Stimulated activated naive CD4-positive, alpha-beta T cell treated with Interleukin-2 at 50 U/mL for 16 hours (primary cell): ENCODE measurements at regions not wholly inside any gene's neighbourhood (a gene's known extent, or its start where the extent isn't known, plus 50 kb on each side); places are given as distances from the start of the nearest gene placed in this dataset.

Source experiments
- DNase-seq: peaks from one replicate; lab custom pipeline; 2025; lab: John Stamatoyannopoulos, UW

DNA sequence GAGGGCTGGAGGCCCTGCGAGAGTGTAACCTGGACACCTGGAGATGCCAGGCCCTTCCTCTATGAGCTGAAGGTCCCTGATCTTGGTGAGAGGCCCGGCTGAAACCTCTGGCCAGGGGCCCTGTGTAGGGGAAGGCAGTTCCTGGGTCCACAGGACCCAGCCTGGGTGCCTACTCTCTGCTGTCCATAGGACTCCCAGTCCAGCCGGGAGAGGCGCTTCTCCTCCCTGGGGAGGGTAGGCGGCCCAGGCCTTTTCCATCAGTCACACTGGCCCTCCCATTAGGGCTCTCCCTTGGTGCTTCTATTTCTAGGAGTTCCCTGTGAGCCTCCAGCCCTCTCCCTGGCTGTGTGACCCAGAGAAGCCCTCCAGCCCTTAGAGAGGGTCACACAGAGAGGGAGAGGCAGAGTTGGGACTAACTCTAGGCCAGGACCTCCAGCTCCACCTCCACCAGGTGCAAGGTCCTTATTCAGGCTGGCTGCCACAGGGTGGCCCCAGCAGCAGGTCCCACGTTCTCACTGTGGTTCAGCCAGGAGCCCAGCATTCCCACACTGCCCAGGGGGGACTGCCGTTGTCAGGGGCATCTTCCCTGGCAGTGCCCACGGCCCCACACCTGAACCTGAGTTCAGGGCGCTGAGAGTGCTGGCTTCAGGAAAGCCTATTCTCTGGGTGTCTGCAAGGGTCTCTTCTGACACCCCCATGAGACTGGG is 146.8 kb downstream of the SMAD6 start:
- no peak for DNase-seq

DNA sequence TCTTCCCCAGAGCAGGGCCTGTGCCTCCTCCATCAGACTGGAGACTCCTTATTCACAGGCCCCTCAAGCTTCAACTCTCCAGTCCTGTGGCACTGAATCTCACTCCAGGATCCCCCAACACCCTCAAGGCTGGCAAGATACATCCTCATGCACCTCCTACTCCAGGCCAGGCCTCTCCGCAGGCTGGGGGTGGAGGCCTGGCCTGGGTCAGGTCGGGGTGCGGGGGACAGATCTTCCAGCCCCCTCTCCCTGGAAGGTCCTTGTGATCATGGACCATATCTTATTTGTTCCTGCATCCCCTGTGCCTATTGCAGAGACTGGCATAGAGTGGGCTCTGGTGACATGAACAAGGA is 147.3 kb downstream of the SMAD6 start:
- no peak for DNase-seq

DNA sequence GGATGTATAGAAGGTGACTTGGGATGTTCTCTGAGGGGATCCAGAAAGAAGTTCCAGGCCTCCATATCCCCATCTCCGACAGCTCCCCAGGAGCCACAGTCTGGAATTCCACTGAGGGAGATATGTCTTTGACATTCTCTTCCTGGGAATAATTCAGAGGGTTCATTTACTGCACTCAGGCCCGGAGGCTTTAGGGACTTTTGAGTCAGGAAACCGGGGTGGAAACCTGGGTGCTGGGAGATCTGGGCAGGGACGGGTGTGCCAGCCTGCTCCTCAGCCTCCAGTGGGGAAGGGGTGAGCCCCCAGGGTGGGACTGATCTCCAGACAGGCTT is 147.7 kb downstream of the SMAD6 start:
- DNase-seq = no peak

DNA sequence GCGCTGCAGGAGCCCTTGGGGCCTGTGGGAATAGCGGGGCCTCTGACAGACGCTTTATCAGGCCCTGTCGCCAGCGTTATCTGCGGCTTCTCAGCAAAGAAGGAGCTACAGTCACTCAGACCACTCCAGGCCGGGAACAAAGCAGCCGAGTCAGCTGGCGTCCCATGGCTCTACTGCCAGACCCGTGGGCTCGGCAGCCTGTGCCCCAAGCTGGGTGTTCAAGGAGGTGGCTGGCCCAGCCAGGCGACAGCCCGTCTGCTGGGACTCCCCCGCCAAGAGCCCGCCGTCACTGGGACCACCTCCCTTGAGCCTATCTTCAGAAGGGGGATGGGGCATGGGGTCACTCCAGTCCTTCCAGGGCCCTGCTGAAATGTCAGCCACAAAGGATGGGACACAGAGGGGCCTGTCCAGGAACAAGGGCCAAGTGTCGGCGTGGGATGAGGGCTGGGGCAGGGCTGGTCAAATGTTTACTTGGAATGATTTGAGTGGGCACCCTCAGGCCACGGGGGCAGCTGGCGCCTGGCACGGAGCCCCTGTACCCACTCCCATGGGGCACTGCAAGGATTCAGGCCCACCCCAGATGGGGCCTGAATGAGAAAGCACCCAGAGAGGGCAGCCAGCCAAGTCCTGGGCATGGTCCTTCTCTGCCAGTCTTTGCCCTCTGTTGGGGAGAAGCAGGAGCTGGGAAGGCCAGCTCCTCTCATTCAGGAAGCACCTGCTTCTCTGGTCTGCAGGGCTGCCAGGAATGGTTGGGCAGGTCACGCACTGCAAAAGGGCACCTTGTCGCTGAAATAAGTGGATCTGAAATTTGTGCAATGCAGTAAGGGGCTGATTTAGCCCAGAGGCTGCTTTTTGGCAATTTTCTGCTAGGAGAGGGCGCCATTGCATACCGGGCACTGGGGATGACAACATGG is 148.3 kb downstream of the SMAD6 start:
- no peak for DNase-seq

DNA sequence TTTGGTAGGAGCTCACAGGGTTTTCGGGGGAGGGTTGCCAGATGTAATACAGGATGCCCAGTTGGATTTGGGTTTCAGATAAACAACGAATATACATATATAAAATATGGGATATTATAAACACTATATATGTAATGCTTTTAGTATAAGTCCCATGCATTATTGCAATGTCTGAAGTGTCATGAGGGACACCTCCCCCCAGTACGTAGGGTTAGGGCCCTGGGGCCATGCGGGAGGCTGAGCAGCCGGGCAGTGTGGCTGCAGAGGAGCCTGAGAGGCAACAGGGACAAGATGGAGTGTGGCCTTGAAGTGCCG is 148.9 kb downstream of the SMAD6 start:
- no peak for DNase-seq

DNA sequence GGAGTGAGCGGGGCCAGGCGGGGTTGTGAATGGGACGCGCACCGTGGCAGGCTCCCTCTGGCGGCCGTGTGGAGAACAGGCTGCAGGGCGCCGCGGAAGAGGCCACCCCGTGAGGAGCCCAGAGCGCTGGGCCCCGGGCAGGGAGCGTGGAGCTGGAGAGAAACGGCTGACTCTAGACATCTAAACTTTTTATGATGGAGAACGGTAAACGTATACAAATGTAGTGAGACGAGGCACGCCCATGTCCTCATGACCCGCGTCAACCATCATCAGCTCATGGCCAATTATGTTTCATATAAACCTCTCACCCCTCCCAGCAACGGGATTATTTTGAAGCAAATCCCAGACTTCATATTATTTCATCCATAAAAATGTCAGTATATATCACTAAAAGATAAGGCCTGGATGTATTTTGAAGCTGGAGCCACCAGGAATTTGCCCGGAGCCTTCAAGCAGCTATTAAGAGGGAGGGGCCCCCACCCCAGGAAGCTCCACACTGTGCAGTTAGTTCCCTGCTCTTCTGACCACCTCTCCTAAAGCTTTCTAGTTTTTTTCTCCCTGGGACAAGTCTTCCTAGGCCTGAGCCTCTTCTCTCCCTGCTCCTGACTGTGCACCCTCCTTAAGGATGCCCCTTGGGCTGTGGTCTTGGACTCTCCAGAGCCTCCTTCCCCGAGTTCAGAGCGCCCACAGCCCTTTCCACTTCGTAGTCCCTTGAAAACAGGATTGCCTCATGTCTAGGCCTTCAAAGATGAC is 149.5 kb downstream of the SMAD6 start:
- peak; percentile 62 for DNase-seq

DNA sequence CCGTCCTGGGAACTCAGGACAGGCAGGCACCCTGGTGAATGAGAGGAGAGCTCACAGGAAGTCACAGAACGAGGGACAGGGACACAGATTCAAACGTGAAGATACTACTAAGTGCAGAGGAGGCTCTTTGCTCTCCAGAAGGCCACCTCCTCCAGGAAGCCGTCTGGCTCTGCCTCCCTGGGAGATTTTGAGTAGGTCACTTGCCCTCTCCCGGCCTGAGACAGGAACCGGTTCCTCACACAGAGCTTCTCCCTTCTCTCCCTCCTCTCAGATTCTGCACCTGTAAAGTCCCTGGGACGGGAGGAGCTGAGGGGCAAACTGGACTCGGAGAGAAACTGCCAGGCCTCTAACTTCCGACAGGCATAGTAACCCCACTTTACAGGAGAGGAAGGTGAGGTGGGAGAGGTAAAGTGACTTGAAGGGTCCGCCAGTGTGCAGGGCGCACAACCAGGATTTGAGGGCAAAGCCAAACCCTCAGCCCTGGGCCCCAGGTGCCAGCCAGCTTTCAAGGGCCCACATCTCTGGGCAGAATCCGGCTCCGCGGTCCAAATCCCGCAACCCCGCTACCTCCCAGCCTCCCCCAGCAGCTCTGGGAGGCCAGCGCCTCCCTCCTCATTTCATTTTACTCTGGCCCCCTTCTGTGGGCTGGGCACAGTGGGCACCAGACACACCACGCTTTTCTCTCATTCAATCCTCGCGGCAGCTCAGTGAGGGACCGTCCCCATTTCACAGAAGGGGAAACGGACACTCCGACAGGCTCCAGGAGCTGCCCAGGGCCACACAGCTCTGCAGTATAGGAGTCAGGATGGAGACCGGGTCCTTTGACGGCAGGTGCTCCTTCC is 150.2 kb downstream of the SMAD6 start:
- DNase-seq = no peak

DNA sequence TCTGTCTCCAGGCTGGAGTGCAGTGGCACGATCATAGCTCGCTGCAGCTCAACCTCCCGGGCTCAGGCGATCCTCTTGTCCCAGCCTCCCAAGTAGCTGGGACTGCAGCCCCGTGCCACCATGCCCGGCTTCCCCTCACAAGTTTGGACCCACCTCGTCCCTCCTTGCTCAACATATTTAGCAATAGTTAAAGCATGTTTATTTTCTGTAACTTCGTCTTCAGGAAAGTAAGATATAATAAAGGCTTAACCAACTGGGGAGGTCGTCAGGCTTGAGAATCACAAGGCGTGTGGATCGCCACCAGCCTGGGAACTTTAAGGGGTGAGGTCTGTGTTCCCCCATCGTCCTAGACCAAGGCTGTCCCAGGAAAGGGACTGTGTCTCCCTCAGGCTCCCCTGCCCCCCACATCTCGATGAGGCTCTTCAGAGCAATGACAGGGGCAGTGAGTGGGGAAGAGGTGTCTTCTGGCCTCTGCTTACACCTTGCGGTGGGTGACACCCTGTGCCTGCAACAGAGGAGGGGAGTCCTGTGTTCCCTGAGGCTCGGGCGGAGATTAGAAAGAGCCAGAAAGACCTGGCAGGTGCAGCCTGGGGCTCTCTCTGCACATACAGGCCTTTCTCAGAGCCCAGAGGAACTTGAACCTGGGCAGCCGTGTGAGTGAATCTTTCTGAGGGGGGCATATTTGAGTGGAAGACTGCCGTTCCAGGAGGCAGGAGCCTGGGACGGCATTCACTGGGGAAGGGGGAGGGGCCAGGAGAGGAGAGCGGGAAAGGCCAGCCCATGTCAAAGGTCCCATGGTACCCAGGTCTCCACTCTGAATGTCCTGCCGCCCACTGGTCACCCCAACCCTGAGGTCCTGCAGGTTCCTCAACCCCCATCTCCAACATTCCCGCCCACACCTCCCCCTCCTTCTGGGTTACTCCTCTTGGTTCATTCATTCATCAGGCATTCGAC is 152.3 kb downstream of the SMAD6 start:
- no peak for DNase-seq

DNA sequence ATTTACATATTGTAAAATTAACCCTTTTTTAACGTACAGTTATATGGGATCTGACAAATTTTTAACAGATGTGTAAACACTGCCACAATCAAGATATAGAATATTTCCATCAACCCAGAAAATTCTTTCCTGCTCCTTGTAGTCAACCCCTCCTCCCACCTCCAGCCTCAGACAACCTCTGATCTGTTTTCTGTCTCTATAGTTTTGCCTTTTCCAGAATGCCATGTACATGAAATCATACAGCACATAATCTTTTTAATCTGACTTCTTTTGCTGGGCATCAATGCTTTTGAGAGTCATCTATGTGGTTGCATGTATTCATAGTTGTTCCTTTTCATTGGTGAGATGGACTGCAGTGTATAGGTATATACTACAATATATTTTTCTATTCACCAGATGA is 153.0 kb downstream of the SMAD6 start:
- no peak for DNase-seq

DNA sequence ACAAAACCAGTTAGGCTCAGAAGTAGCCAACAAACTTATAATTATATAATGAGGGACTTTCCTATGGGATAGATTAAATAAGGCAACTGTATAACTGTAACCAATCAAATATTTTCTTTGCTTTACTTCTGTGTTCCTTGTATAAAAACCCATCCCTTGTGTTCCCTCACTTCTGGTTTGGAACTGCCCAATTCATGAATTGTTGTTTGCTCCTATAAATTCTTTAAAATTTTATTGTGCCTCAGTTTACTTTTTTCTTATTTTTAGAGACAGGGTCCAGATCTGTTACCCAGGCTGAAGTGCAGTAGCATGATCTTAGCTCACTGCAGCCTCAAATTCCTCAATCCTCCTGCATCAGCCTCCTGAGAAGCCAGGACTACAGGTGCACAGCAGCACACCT is 155.7 kb downstream of the SMAD6 start:
- no peak for DNase-seq

DNA sequence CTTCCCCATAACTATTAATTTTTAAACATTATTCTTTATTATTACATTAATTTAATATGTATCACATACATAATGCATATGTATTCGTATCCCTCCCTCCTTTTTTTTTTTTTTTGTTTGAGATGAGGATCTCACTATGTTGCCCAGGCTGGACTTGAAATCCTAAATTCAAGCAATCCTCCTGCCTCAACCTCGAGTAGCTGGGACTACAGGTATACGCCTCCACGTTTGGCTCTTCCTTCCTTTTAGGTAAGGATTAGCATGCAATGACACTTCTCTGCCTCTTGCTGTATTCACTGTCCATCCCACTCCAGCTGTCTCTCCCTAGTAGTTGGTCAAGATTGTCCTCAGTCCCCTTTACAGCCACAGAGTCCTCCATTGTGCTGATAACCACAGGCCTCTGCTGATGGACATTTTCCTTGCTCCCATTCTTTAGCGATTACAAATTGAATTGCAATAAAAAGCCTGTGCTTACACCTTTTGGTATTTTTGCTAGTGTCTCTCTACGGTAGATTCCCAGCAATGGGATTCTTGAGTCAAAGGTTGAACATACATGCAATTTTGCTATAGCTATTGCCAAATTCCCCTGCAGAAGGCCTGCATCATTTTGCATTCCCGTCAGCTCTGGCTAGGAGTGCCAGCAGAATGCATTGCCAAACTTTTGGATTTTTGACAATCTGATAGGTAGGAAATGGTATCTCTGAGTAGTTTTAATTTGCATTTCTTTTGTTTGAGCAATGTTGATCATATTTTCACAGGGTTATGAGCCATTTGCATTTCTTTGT is 156.6 kb downstream of the SMAD6 start:
- DNase-seq = no peak

DNA sequence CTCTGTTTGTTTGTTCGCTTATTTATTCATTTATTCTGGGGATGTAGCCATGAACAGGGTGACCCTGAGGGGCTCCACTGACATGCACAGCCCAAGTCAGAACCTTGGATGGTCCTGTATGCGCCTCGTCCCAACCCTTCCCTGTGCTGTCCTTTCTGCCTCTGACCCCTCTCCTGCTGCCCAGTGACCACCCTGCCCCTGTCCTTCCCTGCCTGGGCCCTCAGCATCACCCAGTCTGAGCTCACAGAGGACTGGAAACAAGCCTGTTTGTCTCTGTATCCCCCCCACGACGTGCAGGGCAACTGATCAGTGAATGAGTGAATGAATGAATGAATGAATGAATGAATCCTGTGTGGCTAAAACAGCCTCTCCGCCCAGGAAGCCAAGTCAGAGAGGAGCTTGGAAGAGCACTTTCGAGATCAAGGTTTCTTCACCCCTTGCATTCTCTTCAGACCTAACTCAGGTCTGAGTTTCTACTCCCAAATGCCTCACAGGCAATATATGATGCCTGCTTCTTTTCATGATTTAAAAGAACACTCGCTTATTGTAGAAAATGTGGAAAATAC is 157.7 kb downstream of the SMAD6 start:
- no peak for DNase-seq

DNA sequence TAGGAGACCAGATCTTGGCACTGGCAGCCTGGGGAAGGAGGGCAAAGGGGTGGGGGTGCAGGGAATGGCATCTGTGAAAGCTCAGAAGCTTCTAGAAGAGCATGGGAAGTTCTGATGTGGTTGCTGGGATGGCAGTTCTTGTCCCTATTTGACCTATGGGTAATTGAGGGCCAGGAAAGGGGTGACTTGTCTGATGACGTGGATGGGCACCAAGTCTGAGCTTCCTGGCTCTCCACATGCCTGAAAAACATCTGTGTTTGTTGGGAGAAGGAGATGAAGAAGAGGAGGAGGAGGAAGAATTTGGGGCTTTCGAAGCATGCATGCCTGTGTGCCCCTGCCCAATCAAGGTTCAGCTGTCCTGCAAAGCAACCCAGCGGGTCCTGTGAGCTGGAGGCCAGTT is 158.8 kb downstream of the SMAD6 start:
- DNase-seq = no peak

DNA sequence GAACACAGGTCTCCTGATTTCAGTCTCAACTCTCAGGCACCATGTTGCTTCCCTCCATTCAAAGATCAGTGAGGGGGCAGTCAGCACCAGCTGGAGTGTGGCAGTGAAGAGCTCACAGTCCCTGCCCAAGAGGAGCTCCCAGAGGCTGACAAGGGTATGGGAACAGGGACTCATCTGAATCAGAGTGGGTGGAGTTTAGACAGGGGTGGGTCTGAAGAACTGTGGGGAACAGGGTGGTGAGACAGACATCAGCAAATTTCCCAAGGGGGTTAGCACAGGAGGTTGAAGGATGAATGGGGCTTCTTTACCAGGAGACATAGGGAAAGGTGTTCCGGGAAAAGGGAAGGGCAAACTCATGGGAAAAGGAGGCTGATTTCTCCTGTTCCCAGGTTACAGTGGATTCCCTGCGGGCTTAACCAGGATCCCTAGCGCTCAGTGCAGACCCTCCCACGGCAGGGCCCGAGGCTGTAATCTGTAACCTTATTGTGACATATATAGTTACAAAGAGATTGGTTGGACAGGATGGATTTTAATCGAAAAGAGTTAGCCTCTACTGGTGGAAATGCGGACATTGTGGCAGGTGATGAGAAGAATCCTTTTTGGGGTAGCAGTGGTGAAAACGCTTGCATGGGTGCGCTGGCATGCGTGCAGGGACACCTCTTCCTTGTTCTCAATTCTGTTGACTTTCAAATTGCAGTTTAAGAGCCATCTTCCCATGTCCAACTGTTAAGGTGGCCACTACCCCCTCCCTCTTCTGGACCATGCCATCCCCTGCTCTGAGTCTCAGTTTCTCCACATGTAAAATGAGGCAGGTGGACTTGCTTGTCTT is 160.3 kb downstream of the SMAD6 start:
- DNase-seq = no peak

DNA sequence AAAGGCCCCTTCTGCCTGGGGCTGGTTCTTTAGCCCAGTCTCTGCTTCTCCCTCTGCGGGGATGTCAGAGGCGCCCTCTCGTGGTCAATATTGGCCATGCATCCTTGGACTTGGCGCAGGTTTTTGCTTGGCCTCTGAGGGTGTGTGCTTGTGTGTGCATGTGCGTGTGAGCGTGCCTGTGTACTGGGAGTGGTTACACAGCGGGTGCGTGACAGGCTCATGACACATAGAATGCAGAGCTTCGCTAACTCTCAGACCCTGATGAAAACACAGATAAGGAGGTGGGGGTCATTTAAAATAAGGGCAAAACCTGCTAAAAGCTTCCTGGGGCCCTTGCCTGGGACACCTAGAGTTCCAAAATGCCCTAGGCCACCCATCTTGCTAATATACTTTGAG is 160.9 kb downstream of the SMAD6 start:
- DNase-seq = peak; percentile 58

DNA sequence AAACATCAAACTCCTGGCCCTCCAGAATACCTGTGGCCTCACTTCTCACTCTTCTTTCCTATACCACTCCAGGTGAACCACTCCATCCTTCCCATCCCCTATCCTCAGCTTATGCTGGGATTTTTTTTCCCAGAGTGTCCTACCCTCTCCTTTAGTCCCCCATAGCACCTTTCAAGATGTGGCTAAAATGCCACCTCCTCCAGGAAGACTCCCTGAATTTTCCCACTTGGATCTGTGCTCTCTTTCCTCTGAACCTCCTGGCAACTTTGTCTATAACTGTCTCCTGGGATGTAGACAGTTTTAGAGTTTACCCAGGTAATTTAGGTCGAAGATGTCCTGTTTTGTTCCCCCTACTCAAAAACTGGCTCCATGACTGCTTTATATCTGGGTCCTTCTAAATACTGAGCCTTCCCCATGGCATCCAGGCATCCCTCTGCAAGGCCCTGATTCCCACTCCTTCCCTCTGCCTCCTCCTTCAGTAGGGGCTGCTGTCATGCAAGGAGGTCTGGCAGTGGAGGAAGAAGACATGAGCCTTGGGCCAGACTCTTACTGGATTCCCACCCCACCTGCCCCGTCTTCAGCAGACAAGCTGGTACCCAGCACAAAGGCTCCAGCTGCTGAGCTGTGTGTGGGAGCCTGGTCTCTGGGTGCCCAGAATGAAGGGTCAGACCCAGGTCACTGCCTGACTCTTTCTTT is 161.5 kb downstream of the SMAD6 start:
- DNase-seq = no peak

DNA sequence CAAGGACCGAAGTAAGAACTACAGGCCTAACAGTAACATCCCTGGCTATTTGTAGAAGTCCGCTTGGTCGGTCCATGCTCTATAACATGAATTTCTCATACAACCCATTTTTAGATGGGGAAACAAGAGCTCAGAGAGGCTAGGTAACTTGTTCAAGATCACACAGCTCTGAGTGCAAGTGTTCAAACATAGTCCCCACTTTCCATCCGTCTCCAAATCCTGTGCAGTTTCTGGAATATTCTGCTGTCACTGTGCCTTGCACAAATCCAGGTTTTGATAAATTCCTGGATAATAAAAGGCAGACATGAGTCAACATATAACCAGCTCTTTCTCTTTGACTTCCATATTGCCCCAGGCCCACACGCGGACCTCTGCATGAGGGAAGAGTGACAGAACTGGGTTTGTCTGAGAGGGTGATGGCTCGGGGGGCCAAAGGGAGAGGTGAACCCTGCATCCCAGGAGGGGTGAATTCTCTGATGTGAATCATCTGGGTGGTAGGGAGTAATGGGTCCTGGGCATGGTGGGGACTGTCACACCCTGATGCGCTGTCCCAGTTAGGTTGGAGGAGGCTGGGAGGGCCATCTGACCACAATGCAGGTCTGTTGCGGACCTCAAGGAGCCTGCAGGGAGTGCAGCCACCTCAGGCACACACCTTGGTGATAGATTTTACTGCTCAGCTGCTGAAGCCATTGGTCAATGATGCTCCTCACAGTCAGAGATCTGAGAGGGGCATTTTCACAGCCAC is 162.2 kb downstream of the SMAD6 start:
- no peak for DNase-seq

DNA sequence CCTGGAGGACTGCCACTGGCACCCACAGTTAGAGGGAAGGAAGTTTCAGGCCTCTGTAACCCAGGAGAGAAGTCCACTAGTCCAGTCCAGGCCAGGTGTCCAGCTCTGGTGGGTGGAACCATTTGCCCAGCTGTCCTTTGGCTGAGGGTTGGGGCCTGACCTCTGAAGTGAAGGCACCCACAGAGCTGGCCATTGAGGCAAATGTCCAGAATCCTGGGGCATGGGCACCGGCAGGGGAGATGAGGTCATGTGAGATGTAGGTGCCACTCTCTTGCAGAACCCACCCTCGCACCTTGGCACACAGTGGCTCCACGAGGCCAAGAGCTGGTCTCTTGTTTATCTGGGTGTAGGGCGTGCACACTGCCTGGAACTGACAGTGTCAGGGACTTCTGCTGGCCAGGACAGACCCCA is 162.8 kb downstream of the SMAD6 start:
- DNase-seq = no peak
